Endothelial cell of umbilical vein (primary cell): ENCODE measurements at regions not wholly inside any gene's neighbourhood (a gene's known extent, or its start where the extent isn't known, plus 50 kb on each side); places are given as distances from the start of the nearest gene placed in this dataset. TPM values are rescaled to one million over a fixed set of nuclear protein-coding genes. Genes with fewer than 3 reads are reported as not detected.

Experiments used
- BruUV-seq: library from RNA; stranded (reverse); fragments of 400-500 nt; replicated peaks from 2 replicates; lab custom pipeline; 2021; lab: Mats Ljungman, UMichigan
- CTCF ChIA-PET: fragments of 300-600, 350-600 bp; sonication (Branson Sonifier 250); formaldehyde crosslinking; loops from one replicate; lab custom pipeline; 2021; ENCODE audit warnings: antibody characterized with exemption, inconsistent platforms; lab: Charles Lee
- POLR2A ChIA-PET: fragments of 300-600, 350-600 bp; sonication (Branson Sonifier 250); formaldehyde crosslinking; loops from one replicate; lab custom pipeline; 2021; ENCODE audit warnings: antibody characterized with exemption, inconsistent platforms; lab: Charles Lee
- DNase-seq: peaks from one replicate; pipeline ENCODE4 v3.0.0-alpha.2; 2011; ENCODE audit warnings: low read depth, low spot score
- FAIRE-seq: peaks from 2 replicates; lab custom pipeline; 2011; peaks lifted over from hg19 to GRCh38; lab: Jason Lieb, UNC
- H2AFZ ChIP-seq: 2 replicates; pipeline ENCODE4 v1.6.0; 2012; ENCODE audit warnings: low read depth, low read length, control low read depth, inconsistent platforms
- H3K27ac ChIP-seq: 2 replicates; pipeline ENCODE4 v1.5.1; 2011; ENCODE audit warnings: low read depth, mild to moderate bottlenecking, control low read depth, low read length, moderate library complexity; ENCODE audit not compliant: insufficient read depth
- H3K27me3 ChIP-seq, 2 experiments: 2 replicates each; pipeline versions ENCODE4 v1.6.0 to v1.6.1; 2011; ENCODE audit warnings: low read length in 2 of 2, mixed read lengths in 1 of 2; ENCODE audit not compliant: control insufficient read depth in 2 of 2, insufficient read depth in 2 of 2
- H3K36me3 ChIP-seq, 2 experiments: 2 replicates in 1 of 2; 3 replicates in 1 of 2; pipeline ENCODE4 v1.5.1; 2011; ENCODE audit warnings: low read length in 2 of 2, mild to moderate bottlenecking in 1 of 2, moderate library complexity in 1 of 2; ENCODE audit not compliant: control insufficient read depth in 2 of 2, insufficient read depth in 2 of 2; ENCODE audit errors: extremely low read depth in 1 of 2
- H3K4me1 ChIP-seq: 3 replicates; pipeline ENCODE4 v1.5.1; 2011; ENCODE audit warnings: mild to moderate bottlenecking, low read length; ENCODE audit not compliant: control insufficient read depth, insufficient read depth; ENCODE audit errors: extremely low read depth
- H3K4me2 ChIP-seq: 2 replicates; pipeline ENCODE4 v1.6.1; 2011; ENCODE audit warnings: low read length, control low read depth, mixed read lengths; ENCODE audit not compliant: insufficient read depth
- H3K4me3 ChIP-seq, 3 experiments: fragments of 200-600 bp in 1 of 3; sonication (generic), shearing (Covaris generic) in 1 of 3; replicated peaks in 1 of 3; 2 replicates each; pipeline ENCODE4 v1.5.1; 2011 to 2016; ENCODE audit warnings: control low read depth in 3 of 3, low read length in 3 of 3, mild to moderate bottlenecking in 2 of 3, inconsistent platforms in 1 of 3, low read depth in 1 of 3, moderate library complexity in 1 of 3; ENCODE audit not compliant: insufficient read depth in 1 of 3
- H3K79me2 ChIP-seq: 2 replicates; pipeline ENCODE4 v1.6.0; 2012; ENCODE audit warnings: low read length, inconsistent platforms; ENCODE audit not compliant: control insufficient read depth, insufficient read depth
- H3K9ac ChIP-seq: replicated peaks from 2 replicates; pipeline ENCODE3; 2011; ENCODE audit warnings: low read length, control low read depth; ENCODE audit not compliant: insufficient read depth; ENCODE audit errors: extremely low read depth
- H3K9me1 ChIP-seq: replicated peaks from 3 replicates; pipeline ENCODE4 v1.6.0; 2011; ENCODE audit warnings: mild to moderate bottlenecking, low read length; ENCODE audit not compliant: control insufficient read depth, insufficient read depth; ENCODE audit errors: extremely low read depth
- H3K9me3 ChIP-seq: replicated peaks from 2 replicates; pipeline ENCODE4 v1.5.1; 2012; ENCODE audit warnings: low read length, inconsistent platforms; ENCODE audit not compliant: control insufficient read depth, insufficient read depth
- H4K20me1 ChIP-seq: replicated peaks from 2 replicates; pipeline ENCODE3; 2011; ENCODE audit warnings: mild to moderate bottlenecking, low read length; ENCODE audit not compliant: control insufficient read depth, insufficient read depth; ENCODE audit errors: extremely low read depth
- CTCF ChIP-seq, 2 donors: IDR thresholded peaks; 1 replicate in 1 of 2; 2 replicates in 1 of 2; pipeline ENCODE4 v1.5.1; 2011; ENCODE audit warnings: low read length in 2 of 2, mild to moderate bottlenecking in 2 of 2, moderate library complexity in 2 of 2, control low read depth in 1 of 2, inconsistent platforms in 1 of 2, low read depth in 1 of 2; ENCODE audit not compliant: insufficient read depth in 1 of 2; ENCODE audit errors: extremely low read depth in 1 of 2
- EZH2 ChIP-seq: IDR thresholded peaks from 2 replicates; pipeline ENCODE4 v1.6.1; 2012; ENCODE audit warnings: borderline replicate concordance, low read depth, mild to moderate bottlenecking, moderate library complexity, low read length, inconsistent platforms; ENCODE audit not compliant: severe bottlenecking
- FOS ChIP-seq: IDR thresholded peaks from 2 replicates; pipeline ENCODE4 v1.6.1; 2011; ENCODE audit warnings: mild to moderate bottlenecking, low read length, moderate library complexity, borderline replicate concordance; ENCODE audit not compliant: insufficient read depth
- GATA2 ChIP-seq: IDR thresholded peaks from 2 replicates; pipeline ENCODE4 v1.7.0; 2011; ENCODE audit warnings: low read depth, mild to moderate bottlenecking, moderate library complexity, mixed read lengths, low read length; ENCODE audit not compliant: insufficient read length, insufficient read depth
- JUN ChIP-seq: IDR thresholded peaks from 2 replicates; pipeline ENCODE4 v1.6.1; 2011; ENCODE audit warnings: borderline replicate concordance, low read depth; ENCODE audit not compliant: insufficient read length, insufficient read depth
- MYC ChIP-seq: IDR thresholded peaks from one replicate; pipeline ENCODE4 v1.6.1; 2011; ENCODE audit warnings: mild to moderate bottlenecking, low read depth, low read length
- POLR2A ChIP-seq: IDR thresholded peaks from 2 replicates; pipeline ENCODE4 v1.6.1; 2012; ENCODE audit warnings: low read depth, mild to moderate bottlenecking, control low read depth, low read length
- POLR2AphosphoS5 ChIP-seq: IDR thresholded peaks from 2 replicates; pipeline ENCODE4 v1.6.1; 2012; ENCODE audit warnings: low read depth, mild to moderate bottlenecking, control low read depth, low read length, moderate library complexity; ENCODE audit not compliant: insufficient read depth
- dilution Hi-C: fragments of 300-500 bp; cut with MboI; formaldehyde crosslinking; loops from one replicate; pipeline ENCODE4 v1.15.0; 2019; ENCODE audit warnings: low sequenced_read_pairs; ENCODE audit not compliant: extremely low pct_ligation_motif_present
- intact Hi-C: fragments of 100-400 bp; cut with micrococcal nuclease; formaldehyde crosslinking; loops from one replicate; pipeline ENCODE4 v1.10.0; 2022
- small RNA-seq: library from RNA; depleted of rRNA; stranded (forward); fragments of <200 nt; gene quantifications from one replicate; pipeline ENCODE3, GENCODE V24; 2012; ENCODE audit warnings: low replicate concordance, low read depth; ENCODE audit not compliant: insufficient read depth, insufficient read length
- TF ChIP-seq, protein P1 (sequence below): IDR thresholded peaks from 2 replicates; pipeline ENCODE4 v1.6.1; 2011; ENCODE audit not compliant: insufficient read depth, insufficient read length

- no peak overlapping the region for H3K27ac ChIP-seq
- H3K4me1 ChIP-seq, result no peaks in the 10 kb centered on the region
- intact Hi-C loops (no loop called here), dilution Hi-C loops (no loop called here)
- TF ChIP-seq JUN (no peak), MYC (no peak), POLR2A (no peak), CTCF (IDR thresholded peaks at IDR 0.05; ENCODE audit: extremely low read depth in 1 of 2, insufficient read depth in 1 of 2, low read depth in 1 of 2, low read length in 2 of 2) (no peak), EZH2 (no peak), POLR2AphosphoS5 (no peak), FOS (no peak), GATA2 (no peak)
- TF ChIP-seq, protein P1, sequence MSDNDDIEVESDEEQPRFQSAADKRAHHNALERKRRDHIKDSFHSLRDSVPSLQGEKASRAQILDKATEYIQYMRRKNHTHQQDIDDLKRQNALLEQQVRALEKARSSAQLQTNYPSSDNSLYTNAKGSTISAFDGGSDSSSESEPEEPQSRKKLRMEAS, result no peak
- CTCF ChIA-PET, result no interaction called here
- no peaks in the 10 kb centered on the region for H4K20me1 ChIP-seq
- H2AFZ ChIP-seq, result no peak overlapping the region
- no peaks in the 10 kb centered on the region for H3K9me1 ChIP-seq
- no TSS peak for BruUV-seq
- no peaks in the 10 kb centered on the region for H3K79me2 ChIP-seq
- no peak overlapping the region for H3K9ac ChIP-seq
- H3K4me3 ChIP-seq, result no peak overlapping the region
- FAIRE-seq (no peak), DNase-seq (no peak)
- H3K9me3 ChIP-seq, result no peaks in the 10 kb centered on the region
- POLR2A ChIA-PET, result no interaction called here
- H3K36me3 ChIP-seq, result no peaks in the 10 kb centered on the region
- H3K4me2 ChIP-seq, result no peak overlapping the region
- no peaks in the 10 kb centered on the region for H3K27me3 ChIP-seq
These were observed 50.0 kb upstream of the RASGEF1B start for GRCh38 chr4:81521708-81522107.

Small RNAs in the stretch of these regions (small RNA-seq; reads per million reads assigned to genes)
- gene RF00322 (not detected), gene RNU6-499P (not detected)
